GM12892 (cell line): ENCODE measurements at regions not wholly inside any gene's neighbourhood (a gene's known extent, or its start where the extent isn't known, plus 50 kb on each side); places are given as distances from the start of the nearest gene placed in this dataset.

ENCODE experiments used
- POLR2A ChIP-seq: IDR thresholded peaks from 2 replicates; pipeline ENCODE4 v1.6.1; 2011; ENCODE audit warnings: low read depth, low read length, control low read depth
- TAF1 ChIP-seq: IDR thresholded peaks from 2 replicates; pipeline ENCODE4 v1.6.1; 2011; ENCODE audit warnings: low read depth, mild to moderate bottlenecking, control low read depth, low read length, borderline replicate concordance

DNA sequence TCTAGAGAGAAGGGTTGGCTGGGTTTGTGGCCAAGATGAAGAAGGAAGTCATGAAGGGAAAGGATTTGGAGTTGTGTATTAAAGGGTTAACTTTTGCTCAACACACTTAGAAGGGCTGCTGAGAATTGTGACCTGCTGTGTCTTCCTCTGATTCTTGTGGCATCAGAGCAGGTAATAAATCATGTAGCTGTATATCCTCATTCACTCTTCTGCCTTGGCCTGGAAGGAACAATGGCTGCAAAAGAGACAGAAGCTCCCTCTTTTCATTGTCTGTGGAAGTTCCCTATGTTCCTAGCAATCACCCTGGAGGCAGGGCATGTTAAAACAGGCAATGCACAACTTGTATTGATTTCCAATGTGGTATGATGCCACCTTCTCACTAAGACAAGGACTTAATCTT, 159.1 kb downstream of the LRRC70 start:
- TF ChIP-seq POLR2A (no peak), TAF1 (no peak)
